Aorta (tissue), 5 donors: ENCODE measurements at regions not wholly inside any gene's neighbourhood (a gene's known extent, or its start where the extent isn't known, plus 50 kb on each side); places are given as distances from the start of the nearest gene placed in this dataset.

Experiments
- ATAC-seq: fragments of 200-7000 bp; cut with Tn5 transposase; one replicate; pipeline ENCODE4 v1.9.1; 2022; ENCODE audit warnings: moderate library complexity; ENCODE audit not compliant: low FRiP score
- DNase-seq, 2 donors: peaks; one replicate each; pipeline ENCODE4 v3.0.0-alpha.2; 2020
- H3K27ac ChIP-seq, 2 donors: one replicate each; pipeline ENCODE4 v1.5.1; 2013; ENCODE audit warnings: low read length in 2 of 2, mild to moderate bottlenecking in 2 of 2, moderate library complexity in 2 of 2, control low read depth in 1 of 2, inconsistent platforms in 1 of 2, low read depth in 1 of 2
- H3K27me3 ChIP-seq, 2 donors: one replicate each; pipeline ENCODE4 v1.6.1; 2013; ENCODE audit warnings: control low read depth in 1 of 2, low read length in 1 of 2, mild to moderate bottlenecking in 1 of 2, moderate library complexity in 1 of 2; ENCODE audit not compliant: insufficient read depth in 2 of 2, control insufficient read depth in 1 of 2
- H3K36me3 ChIP-seq, 2 donors: one replicate each; pipeline ENCODE4 v1.6.1; 2013; ENCODE audit warnings: control low read depth in 1 of 2, low read length in 1 of 2, mild to moderate bottlenecking in 1 of 2; ENCODE audit not compliant: insufficient read depth in 2 of 2, control insufficient read depth in 1 of 2
- H3K4me1 ChIP-seq, 2 donors: one replicate each; pipeline ENCODE4 v1.6.1; 2013; ENCODE audit warnings: low read length in 2 of 2, control low read depth in 1 of 2, mild to moderate bottlenecking in 1 of 2, moderate library complexity in 1 of 2; ENCODE audit not compliant: insufficient read depth in 2 of 2, control insufficient read depth in 1 of 2
- H3K4me3 ChIP-seq, 2 donors: one replicate each; pipeline ENCODE4 v1.5.1; 2013; ENCODE audit warnings: low read length in 2 of 2, control low read depth in 1 of 2, mild to moderate bottlenecking in 1 of 2
- H3K9me3 ChIP-seq: one replicate; pipeline ENCODE4 v1.6.1; 2013; ENCODE audit warnings: mild to moderate bottlenecking, low read length; ENCODE audit not compliant: control insufficient read depth
- WGBS, 2 donors: extraction: QIAGEN DNeasy Blood & Tissue Kit; methylation state at CpG; one replicate each; pipeline ENCODE4 v1.1.7; 2013; 5-methylcytosine and 5-hydroxymethylcytosine counted together
- intact Hi-C, 2 donors: fragments of 100-400 bp; cut with DNase I; formaldehyde crosslinking; loops; one replicate each; pipeline versions ENCODE4 v1.14.2 to v1.15.0; 2022
- donor health status: healthy with polysubstance abuse.
- donor health status: Bipolar disorder and iron deficiency.
- donor health status: DM: no; HTN: no; CAD: no.
- donor health status: DM: no; HTN: no; CAD: no.
- donor health status: DM: yes; HTN: yes; CAD: no.

GRCh38 chr20:22475662-22476061 is 108.7 kb downstream of the FOXA2 start:
- H3K27me3 ChIP-seq = peaks cover 0 to 1% of the 10 kb centered on the region in 2 donors
- no peak overlapping the region for H3K4me3 ChIP-seq
- no peak for ATAC-seq
- intact Hi-C loops = no loop called here
- no peaks in the 10 kb centered on the region for H3K4me1 ChIP-seq
- H3K27ac ChIP-seq = no peak overlapping the region
- H3K36me3 ChIP-seq = no peaks in the 10 kb centered on the region
- peaks cover 1% of the 10 kb centered on the region for H3K9me3 ChIP-seq
- no peak for DNase-seq
- whole genome bisulfite sequencing, 2 donors = 56 to 75% methylated on average over 1 of the region's 1 CpG

GRCh38 chr20:22474224-22474623 is 110.1 kb downstream of the FOXA2 start:
- Histone ChIP-seq H3K4me3 (no peak overlapping the region), H3K9me3 (peaks cover 1% of the 10 kb centered on the region), H3K27ac (no peak overlapping the region), H3K36me3 (no peaks in the 10 kb centered on the region), H3K4me1 (no peaks in the 10 kb centered on the region), H3K27me3 (peaks cover 0 to 1% of the 10 kb centered on the region in 2 donors)
- DNase-seq (no peak), ATAC-seq (no peak)
- intact Hi-C loops = no loop called here
- 66 to 68% methylated on average over 3 of the region's 3 CpGs for WGBS, 2 donors

- intact Hi-C loops = no loop called here
- ATAC-seq = no peak
- peaks cover 1% of the 10 kb centered on the region for H3K9me3 ChIP-seq
Measured at GRCh38 chr20:22473293-22473692, 111.1 kb downstream of the FOXA2 start.

GRCh38 chr20:22472447-22473100 is 111.8 kb downstream of the FOXA2 start:
- no peak for DNase-seq
- peaks cover 0 to 1% of the 10 kb centered on the region in 2 donors for H3K27me3 ChIP-seq
- intact Hi-C loops = no loop called here
- no peak overlapping the region for H3K27ac ChIP-seq
- no peaks in the 10 kb centered on the region for H3K4me1 ChIP-seq
- no peak overlapping the region for H3K4me3 ChIP-seq
- ATAC-seq = no peak
- peaks cover 1% of the 10 kb centered on the region for H3K9me3 ChIP-seq
- 79 to 82% methylated on average over 20 of the region's 20 CpGs for WGBS, 2 donors
- no peaks in the 10 kb centered on the region for H3K36me3 ChIP-seq

More at GRCh38 chr20:22473293-22473692, 111.1 kb downstream of the FOXA2 start:
- Histone ChIP-seq H3K36me3 (no peaks in the 10 kb centered on the region), H3K27ac (no peak overlapping the region), H3K27me3 (peaks cover 0 to 1% of the 10 kb centered on the region in 2 donors), H3K4me3 (no peak overlapping the region), H3K4me1 (no peaks in the 10 kb centered on the region)
- WGBS, 2 donors = 73 to 75% methylated on average over 2 of the region's 2 CpGs
- no peak for DNase-seq

GRCh38 chr20:22471156-22471836 is 113.1 kb downstream of the FOXA2 start:
- Histone ChIP-seq H3K27me3 (peaks cover 0 to 1% of the 10 kb centered on the region in 2 donors), H3K36me3 (no peaks in the 10 kb centered on the region), H3K4me1 (no peaks in the 10 kb centered on the region), H3K4me3 (no peak overlapping the region), H3K27ac (no peak overlapping the region), H3K9me3 (peaks cover 1% of the 10 kb centered on the region)
- DNase-seq = no peak
- 71 to 73% methylated on average over 9 of the region's 9 CpGs for WGBS, 2 donors
- ATAC-seq = no peak
- intact Hi-C loops = no loop called here

GRCh38 chr20:22470620-22471026 is 113.7 kb downstream of the FOXA2 start:
- ATAC-seq = no peak
- H3K4me1 ChIP-seq = no peaks in the 10 kb centered on the region
- H3K27me3 ChIP-seq = peaks cover 0 to 1% of the 10 kb centered on the region in 2 donors
- intact Hi-C loops = no loop called here
- 16 to 35% methylated on average over 1 of the region's 1 CpG for WGBS, 2 donors
- no peaks in the 10 kb centered on the region for H3K9me3 ChIP-seq
- H3K27ac ChIP-seq = no peak overlapping the region
- no peak overlapping the region for H3K4me3 ChIP-seq
- no peak for DNase-seq
- H3K36me3 ChIP-seq = no peaks in the 10 kb centered on the region

- WGBS, 2 donors = 76 to 82% methylated on average over 7 of the region's 7 CpGs
- Histone ChIP-seq H3K9me3 (no peaks in the 10 kb centered on the region), H3K4me3 (no peak overlapping the region), H3K4me1 (no peaks in the 10 kb centered on the region), H3K27me3 (no peaks in the 10 kb centered on the region), H3K36me3 (no peaks in the 10 kb centered on the region), H3K27ac (no peak overlapping the region)
- no peak for DNase-seq
- intact Hi-C loops = no loop called here
- ATAC-seq = no peak
Measured at GRCh38 chr20:22466447-22467171, 117.8 kb downstream of the FOXA2 start.

GRCh38 chr20:22465622-22466446 is 118.5 kb downstream of the FOXA2 start:
- ATAC-seq (no peak), DNase-seq (no peak)
- H3K9me3 ChIP-seq = no peaks in the 10 kb centered on the region
- H3K4me1 ChIP-seq = no peaks in the 10 kb centered on the region
- no peaks in the 10 kb centered on the region for H3K27me3 ChIP-seq
- intact Hi-C loops = no loop called here
- no peak overlapping the region for H3K4me3 ChIP-seq
- H3K36me3 ChIP-seq = no peaks in the 10 kb centered on the region
- 63 to 75% methylated on average over 5 of the region's 5 CpGs for WGBS, 2 donors
- no peak overlapping the region for H3K27ac ChIP-seq
